ENCODE measurements at regions not wholly inside any gene's neighbourhood (a gene's known extent, or its start where the extent isn't known, plus 50 kb on each side); places are given as distances from the start of the nearest gene placed in this dataset.

GRCh38 chr1:79437540-79437939 is 431.0 kb upstream of the ADGRL4 start:
- no peak overlapping the region for H3K27ac Mint-ChIP-seq
- peaks cover 0 to 4% of the 10 kb centered on the region in 2 experiments for H3K9me3 ChIP-seq (ENCODE audit: control insufficient read depth in 2 of 2, low read length in 2 of 2)
- no peaks in the 10 kb centered on the region for H3K27me3 Mint-ChIP-seq
- no peaks in the 10 kb centered on the region for H3K36me3 Mint-ChIP-seq
- no peak overlapping the region for H3K4me3 Mint-ChIP-seq
- peaks cover 2 to 18% (median 6%) of the 10 kb centered on the region in 7 donors for H3K9me3 Mint-ChIP-seq
- no peaks in the 10 kb centered on the region for H3K4me1 ChIP-seq (ENCODE audit: control insufficient read depth, insufficient read depth, low read length, poor library complexity, severe bottlenecking)
- no peaks in the 10 kb centered on the region for H3K4me1 Mint-ChIP-seq
- H3K27me3 ChIP-seq (ENCODE audit: control insufficient read depth, insufficient read depth, low read length): no peaks in the 10 kb centered on the region
- no peak for ATAC-seq (ENCODE audit: low read depth in 2 of 2)
- H3K27ac ChIP-seq (ENCODE audit: insufficient read depth, low read length, poor library complexity, severe bottlenecking): no peak overlapping the region
- no peaks in the 10 kb centered on the region for H3K36me3 ChIP-seq (ENCODE audit: control insufficient read depth, insufficient read depth, low read length)
- no peak for DNase-seq
- no peak overlapping the region for H3K4me3 ChIP-seq (ENCODE audit: low read depth, low read length)

- Histone ChIP-seq H3K9me3 (ENCODE audit: control insufficient read depth in 2 of 2, low read length in 2 of 2) (no peaks in the 10 kb centered on the region), H3K27me3 (ENCODE audit: control insufficient read depth, insufficient read depth, low read length) (no peaks in the 10 kb centered on the region), H3K4me3 (ENCODE audit: low read depth, low read length) (no peak overlapping the region), H3K36me3 (ENCODE audit: control insufficient read depth, insufficient read depth, low read length) (no peaks in the 10 kb centered on the region), H3K27ac (ENCODE audit: insufficient read depth, low read length, poor library complexity, severe bottlenecking) (no peak overlapping the region), H3K4me1 (ENCODE audit: control insufficient read depth, insufficient read depth, low read length, poor library complexity, severe bottlenecking) (no peaks in the 10 kb centered on the region)
- Mint-ChIP-seq H3K9me3 (peaks cover 0 to 8% (median 2%) of the 10 kb centered on the region in 7 donors), H3K4me3 (no peak overlapping the region), H3K36me3 (no peaks in the 10 kb centered on the region), H3K4me1 (no peaks in the 10 kb centered on the region), H3K27ac (no peak overlapping the region), H3K27me3 (no peaks in the 10 kb centered on the region)
- ATAC-seq (ENCODE audit: low read depth in 2 of 2) (no peak), DNase-seq (no peak)
Measured at GRCh38 chr1:79431340-79431739, 424.8 kb upstream of the ADGRL4 start.

DNA sequence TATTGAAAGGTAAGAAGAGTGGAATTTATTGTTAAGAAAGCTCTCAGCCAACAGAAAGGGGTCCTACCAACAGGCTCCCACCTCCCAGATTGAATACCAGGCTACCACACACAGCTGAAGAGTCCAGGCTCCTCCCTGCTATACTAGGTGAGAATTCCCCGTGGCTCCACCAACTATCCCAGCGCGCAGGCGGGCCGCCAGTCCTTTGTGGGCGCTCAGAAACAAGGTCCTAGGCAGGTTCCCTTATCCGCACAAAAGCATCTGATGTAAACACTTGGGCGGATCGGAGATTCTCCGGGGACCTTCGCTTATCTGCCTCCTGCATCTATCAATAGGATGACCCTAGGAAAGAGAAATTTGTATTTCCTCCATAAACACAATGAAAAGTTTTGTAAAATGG is 423.9 kb upstream of the ADGRL4 start:
- no peak for DNase-seq
- peaks cover 0 to 8% (median 1%) of the 10 kb centered on the region in 7 donors for H3K9me3 Mint-ChIP-seq
- no peak overlapping the region for H3K4me3 ChIP-seq (ENCODE audit: low read depth, low read length)
- H3K4me1 Mint-ChIP-seq: no peaks in the 10 kb centered on the region
- H3K27me3 Mint-ChIP-seq: no peaks in the 10 kb centered on the region
- H3K9me3 ChIP-seq (ENCODE audit: control insufficient read depth in 2 of 2, low read length in 2 of 2): no peaks in the 10 kb centered on the region
- no peaks in the 10 kb centered on the region for H3K36me3 Mint-ChIP-seq
- H3K4me1 ChIP-seq (ENCODE audit: control insufficient read depth, insufficient read depth, low read length, poor library complexity, severe bottlenecking): no peaks in the 10 kb centered on the region
- H3K27ac Mint-ChIP-seq: no peak overlapping the region
- no peaks in the 10 kb centered on the region for H3K27me3 ChIP-seq (ENCODE audit: control insufficient read depth, insufficient read depth, low read length)
- H3K27ac ChIP-seq (ENCODE audit: insufficient read depth, low read length, poor library complexity, severe bottlenecking): no peak overlapping the region
- no peaks in the 10 kb centered on the region for H3K36me3 ChIP-seq (ENCODE audit: control insufficient read depth, insufficient read depth, low read length)
- no peak overlapping the region for H3K4me3 Mint-ChIP-seq
- ATAC-seq (ENCODE audit: low read depth in 2 of 2): no peak

GRCh38 chr1:79422726-79423125 is 416.2 kb upstream of the ADGRL4 start:
- peaks cover 0 to 5% (median 3%) of the 10 kb centered on the region in 7 donors for H3K9me3 Mint-ChIP-seq
- no peaks in the 10 kb centered on the region for H3K9me3 ChIP-seq (ENCODE audit: control insufficient read depth in 2 of 2, low read length in 2 of 2)
- no peaks in the 10 kb centered on the region for H3K27me3 Mint-ChIP-seq
- H3K36me3 Mint-ChIP-seq: no peaks in the 10 kb centered on the region
- no peak overlapping the region for H3K27ac ChIP-seq (ENCODE audit: insufficient read depth, low read length, poor library complexity, severe bottlenecking)
- H3K4me1 Mint-ChIP-seq: no peaks in the 10 kb centered on the region
- no peak overlapping the region for H3K4me3 Mint-ChIP-seq
- H3K4me1 ChIP-seq (ENCODE audit: control insufficient read depth, insufficient read depth, low read length, poor library complexity, severe bottlenecking): no peaks in the 10 kb centered on the region
- H3K27me3 ChIP-seq (ENCODE audit: control insufficient read depth, insufficient read depth, low read length): no peaks in the 10 kb centered on the region
- H3K27ac Mint-ChIP-seq: no peak overlapping the region
- H3K4me3 ChIP-seq (ENCODE audit: low read depth, low read length): no peak overlapping the region
- ATAC-seq (ENCODE audit: low read depth in 2 of 2) (no peak), DNase-seq (no peak)
- H3K36me3 ChIP-seq (ENCODE audit: control insufficient read depth, insufficient read depth, low read length): no peaks in the 10 kb centered on the region

DNA sequence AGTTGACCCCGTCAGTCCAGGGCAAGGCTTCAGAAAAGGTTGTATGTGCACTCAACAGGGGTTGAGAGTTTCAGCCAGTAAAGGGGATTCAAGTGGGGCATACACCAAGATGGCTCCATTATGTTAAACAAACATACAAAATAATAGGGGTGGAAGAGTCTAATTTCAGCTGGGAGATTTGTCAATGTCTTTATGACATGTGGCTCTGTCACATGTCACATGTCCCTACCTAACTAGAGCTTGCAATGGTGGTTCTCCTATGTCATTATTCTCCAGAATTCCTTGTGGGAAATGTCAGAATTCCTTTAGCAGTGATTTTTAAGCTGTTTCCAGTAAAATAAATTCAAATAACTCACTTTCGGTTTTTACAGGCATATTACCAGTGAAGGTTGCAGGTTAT is 392.0 kb upstream of the ADGRL4 start:
- Mint-ChIP-seq H3K27me3 (no peaks in the 10 kb centered on the region), H3K4me1 (no peaks in the 10 kb centered on the region), H3K4me3 (no peak overlapping the region), H3K27ac (no peak overlapping the region), H3K9me3 (peaks cover 0 to 16% (median 6%) of the 10 kb centered on the region in 7 donors), H3K36me3 (no peaks in the 10 kb centered on the region)
- Histone ChIP-seq H3K4me1 (ENCODE audit: control insufficient read depth, insufficient read depth, low read length, poor library complexity, severe bottlenecking) (no peaks in the 10 kb centered on the region), H3K9me3 (ENCODE audit: control insufficient read depth in 2 of 2, low read length in 2 of 2) (no peaks in the 10 kb centered on the region), H3K27ac (ENCODE audit: insufficient read depth, low read length, poor library complexity, severe bottlenecking) (no peak overlapping the region), H3K27me3 (ENCODE audit: control insufficient read depth, insufficient read depth, low read length) (no peaks in the 10 kb centered on the region), H3K4me3 (ENCODE audit: low read depth, low read length) (no peak overlapping the region), H3K36me3 (ENCODE audit: control insufficient read depth, insufficient read depth, low read length) (no peaks in the 10 kb centered on the region)
- DNase-seq (no peak), ATAC-seq (ENCODE audit: low read depth in 2 of 2) (no peak)

- no peaks in the 10 kb centered on the region for H3K27me3 Mint-ChIP-seq
- Histone ChIP-seq H3K36me3 (ENCODE audit: control insufficient read depth, insufficient read depth, low read length) (no peaks in the 10 kb centered on the region), H3K9me3 (ENCODE audit: control insufficient read depth in 2 of 2, low read length in 2 of 2) (no peaks in the 10 kb centered on the region), H3K27me3 (ENCODE audit: control insufficient read depth, insufficient read depth, low read length) (no peaks in the 10 kb centered on the region), H3K27ac (ENCODE audit: insufficient read depth, low read length, poor library complexity, severe bottlenecking) (no peak overlapping the region), H3K4me1 (ENCODE audit: control insufficient read depth, insufficient read depth, low read length, poor library complexity, severe bottlenecking) (no peaks in the 10 kb centered on the region), H3K4me3 (ENCODE audit: low read depth, low read length) (no peak overlapping the region)
- DNase-seq (no peak), ATAC-seq (ENCODE audit: low read depth in 2 of 2) (no peak)
- H3K4me3 Mint-ChIP-seq: no peak overlapping the region
- no peak overlapping the region for H3K27ac Mint-ChIP-seq
- H3K9me3 Mint-ChIP-seq: peaks cover 0 to 16% (median 6%) of the 10 kb centered on the region in 7 donors
- H3K4me1 Mint-ChIP-seq: no peaks in the 10 kb centered on the region
- no peaks in the 10 kb centered on the region for H3K36me3 Mint-ChIP-seq
Measured at GRCh38 chr1:79396901-79397300, 390.4 kb upstream of the ADGRL4 start.

DNA sequence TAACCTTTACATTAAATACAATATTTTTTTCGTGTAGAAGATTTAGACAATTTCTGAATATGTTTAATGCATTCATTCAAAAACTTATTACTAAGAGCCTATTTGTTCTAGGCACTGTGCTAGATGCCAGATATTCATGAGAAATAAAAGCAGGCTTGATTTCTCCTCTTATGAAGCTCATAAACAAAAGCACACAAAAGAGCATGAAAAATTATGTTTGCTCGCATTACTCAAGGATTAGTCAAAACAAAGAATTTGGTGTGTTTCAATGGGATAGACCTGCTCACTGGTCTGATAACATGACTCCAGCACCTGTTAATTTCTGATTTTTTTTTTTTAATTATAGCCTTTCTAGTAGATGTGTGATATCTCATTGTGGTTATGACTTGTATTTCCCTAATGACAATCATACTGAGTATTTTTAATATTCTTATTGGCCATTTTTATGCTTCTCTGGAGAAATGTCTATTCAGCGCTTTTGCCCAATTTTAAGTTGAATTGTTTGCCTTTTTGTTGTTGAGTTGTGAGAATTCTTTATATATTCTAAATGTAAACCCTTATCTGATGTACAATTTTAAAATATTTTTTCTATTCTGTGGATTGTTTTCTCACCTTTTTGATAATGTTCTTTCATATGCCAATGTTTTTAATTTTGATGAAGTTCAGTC is 382.3 kb upstream of the ADGRL4 start:
- no peaks in the 10 kb centered on the region for H3K4me1 ChIP-seq (ENCODE audit: control insufficient read depth, insufficient read depth, low read length, poor library complexity, severe bottlenecking)
- H3K36me3 Mint-ChIP-seq: no peaks in the 10 kb centered on the region
- H3K27me3 ChIP-seq (ENCODE audit: control insufficient read depth, insufficient read depth, low read length): no peaks in the 10 kb centered on the region
- no peaks in the 10 kb centered on the region for H3K4me1 Mint-ChIP-seq
- H3K4me3 ChIP-seq (ENCODE audit: low read depth, low read length): no peak overlapping the region
- peaks cover 1 to 7% (median 3%) of the 10 kb centered on the region in 7 donors for H3K9me3 Mint-ChIP-seq
- H3K27ac ChIP-seq (ENCODE audit: insufficient read depth, low read length, poor library complexity, severe bottlenecking): no peak overlapping the region
- no peak overlapping the region for H3K27ac Mint-ChIP-seq
- H3K27me3 Mint-ChIP-seq: no peaks in the 10 kb centered on the region
- H3K4me3 Mint-ChIP-seq: no peak overlapping the region
- DNase-seq (no peak), ATAC-seq (ENCODE audit: low read depth in 2 of 2) (no peak)
- peaks cover 0 to 2% of the 10 kb centered on the region in 2 experiments for H3K9me3 ChIP-seq (ENCODE audit: control insufficient read depth in 2 of 2, low read length in 2 of 2)
- H3K36me3 ChIP-seq (ENCODE audit: control insufficient read depth, insufficient read depth, low read length): no peaks in the 10 kb centered on the region

GRCh38 chr1:79386730-79387129 is 380.2 kb upstream of the ADGRL4 start:
- DNase-seq (no peak), ATAC-seq (ENCODE audit: low read depth in 2 of 2) (no peak)
- Histone ChIP-seq H3K9me3 (ENCODE audit: control insufficient read depth in 2 of 2, low read length in 2 of 2) (peaks cover 0 to 2% of the 10 kb centered on the region in 2 experiments), H3K27me3 (ENCODE audit: control insufficient read depth, insufficient read depth, low read length) (no peaks in the 10 kb centered on the region), H3K4me1 (ENCODE audit: control insufficient read depth, insufficient read depth, low read length, poor library complexity, severe bottlenecking) (no peaks in the 10 kb centered on the region), H3K27ac (ENCODE audit: insufficient read depth, low read length, poor library complexity, severe bottlenecking) (no peak overlapping the region), H3K36me3 (ENCODE audit: control insufficient read depth, insufficient read depth, low read length) (no peaks in the 10 kb centered on the region), H3K4me3 (ENCODE audit: low read depth, low read length) (no peak overlapping the region)
- H3K9me3 Mint-ChIP-seq: peaks cover 1 to 14% (median 4%) of the 10 kb centered on the region in 7 donors
- H3K4me3 Mint-ChIP-seq: no peak overlapping the region
- no peak overlapping the region for H3K27ac Mint-ChIP-seq
- no peaks in the 10 kb centered on the region for H3K4me1 Mint-ChIP-seq
- no peaks in the 10 kb centered on the region for H3K36me3 Mint-ChIP-seq
- H3K27me3 Mint-ChIP-seq: no peaks in the 10 kb centered on the region
